Activated CD8-positive, alpha-beta T cell treated with anti-CD3 and anti-CD28 coated beads for 36 hours (primary cell): ENCODE measurements at regions not wholly inside any gene's neighbourhood (a gene's known extent, or its start where the extent isn't known, plus 50 kb on each side); places are given as distances from the start of the nearest gene placed in this dataset.

Experiments used
- ATAC-seq: fragments of 200-7000 bp; cut with Tn5 transposase; one replicate; pipeline ENCODE4 v1.10.0; 2021; ENCODE audit warnings: mild to moderate bottlenecking, moderate library complexity
- CTCF ChIA-PET: fragments of 350-600 bp; sonication (Branson Sonifier 250); formaldehyde crosslinking; loops from one replicate; lab custom pipeline; 2021; ENCODE audit warnings: antibody characterized with exemption; lab: Charles Lee
- POLR2A ChIA-PET: fragments of 350-600 bp; sonication (Branson Sonifier 250); formaldehyde crosslinking; loops from one replicate; lab custom pipeline; 2021; ENCODE audit warnings: antibody characterized with exemption; lab: Charles Lee
- DNase-seq: peaks from one replicate; pipeline ENCODE4 v3.0.0-alpha.2; 2020
- H3K27ac Mint-ChIP-seq: one replicate; pipeline ENCODE4 v1.8.0; 2021; ENCODE audit warnings: mild to moderate bottlenecking, mixed read lengths
- H3K27me3 Mint-ChIP-seq: one replicate; pipeline ENCODE4 v1.8.0; 2021; ENCODE audit warnings: mixed read lengths
- H3K36me3 Mint-ChIP-seq: one replicate; pipeline ENCODE4 v1.8.0; 2021; ENCODE audit warnings: low read depth, mixed read lengths
- H3K4me1 Mint-ChIP-seq: one replicate; pipeline ENCODE4 v1.8.0; 2021; ENCODE audit warnings: low read depth, mixed read lengths
- H3K4me3 Mint-ChIP-seq: one replicate; pipeline ENCODE4 v1.8.0; 2021; ENCODE audit warnings: mild to moderate bottlenecking, moderate library complexity, mixed read lengths
- H3K9me3 Mint-ChIP-seq: one replicate; pipeline ENCODE4 v1.8.0; 2021; ENCODE audit warnings: mixed read lengths
- intact Hi-C: fragments of 100-400 bp; cut with micrococcal nuclease; formaldehyde crosslinking; loops from one replicate; pipeline ENCODE4 v1.10.0; 2022
- TF ChIP-seq, protein P1 (sequence below): fragments of 200-600 bp; IDR thresholded peaks from one replicate; pipeline ENCODE4 v1.8.0; 2022; ENCODE audit warnings: antibody characterized with exemption, mild to moderate bottlenecking

DNA sequence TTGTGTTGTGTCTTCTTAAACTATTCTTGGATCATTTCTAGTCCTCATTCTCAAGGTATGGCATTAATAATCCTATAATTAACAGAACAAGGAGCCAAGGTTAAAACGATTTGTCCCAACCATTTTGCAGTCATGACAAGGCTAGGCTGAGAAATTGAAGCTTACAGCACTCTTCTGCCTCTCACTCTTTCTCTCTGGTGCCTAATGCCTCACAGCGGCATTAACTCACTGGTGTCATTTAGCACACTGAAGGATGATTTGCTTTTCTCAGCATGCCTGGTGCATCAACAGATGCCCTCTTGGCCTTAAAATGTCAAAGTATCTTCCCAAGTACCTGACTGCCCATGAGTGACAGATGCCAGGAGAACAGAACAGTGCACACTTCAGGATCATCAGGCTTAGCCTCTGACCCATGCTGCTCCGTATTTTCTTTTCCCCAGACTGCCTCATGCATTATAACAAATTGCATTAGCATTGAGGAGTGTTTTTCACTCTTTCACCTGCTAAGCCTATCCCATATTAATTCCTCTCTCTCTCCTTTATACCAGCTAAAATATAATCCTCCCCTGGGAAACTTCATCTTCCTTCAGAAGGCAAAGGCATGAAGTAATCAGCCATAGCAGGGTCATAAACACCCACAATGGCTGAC is 61.1 kb upstream of the SV2C start:
- CTCF ChIA-PET: interaction anchor here (0.7 to 1.2 kb wide), 2 partner anchors 234 to 752 kb away, joined by 3 to 4 read pairs; no protein-coding TSS in a partner anchor
- Mint-ChIP-seq H3K36me3 (no peaks in the 10 kb centered on the region), H3K4me1 (no peaks in the 10 kb centered on the region), H3K27ac (no peak overlapping the region), H3K9me3 (no peaks in the 10 kb centered on the region), H3K27me3 (peaks cover 9% of the 10 kb centered on the region), H3K4me3 (no peak overlapping the region)
- no peak for DNase-seq
- POLR2A ChIA-PET: interaction anchor here (0.5 kb wide), 1 partner anchor 1731 kb away, joined by 3 read pairs; no protein-coding TSS in a partner anchor
- TF ChIP-seq, protein P1, sequence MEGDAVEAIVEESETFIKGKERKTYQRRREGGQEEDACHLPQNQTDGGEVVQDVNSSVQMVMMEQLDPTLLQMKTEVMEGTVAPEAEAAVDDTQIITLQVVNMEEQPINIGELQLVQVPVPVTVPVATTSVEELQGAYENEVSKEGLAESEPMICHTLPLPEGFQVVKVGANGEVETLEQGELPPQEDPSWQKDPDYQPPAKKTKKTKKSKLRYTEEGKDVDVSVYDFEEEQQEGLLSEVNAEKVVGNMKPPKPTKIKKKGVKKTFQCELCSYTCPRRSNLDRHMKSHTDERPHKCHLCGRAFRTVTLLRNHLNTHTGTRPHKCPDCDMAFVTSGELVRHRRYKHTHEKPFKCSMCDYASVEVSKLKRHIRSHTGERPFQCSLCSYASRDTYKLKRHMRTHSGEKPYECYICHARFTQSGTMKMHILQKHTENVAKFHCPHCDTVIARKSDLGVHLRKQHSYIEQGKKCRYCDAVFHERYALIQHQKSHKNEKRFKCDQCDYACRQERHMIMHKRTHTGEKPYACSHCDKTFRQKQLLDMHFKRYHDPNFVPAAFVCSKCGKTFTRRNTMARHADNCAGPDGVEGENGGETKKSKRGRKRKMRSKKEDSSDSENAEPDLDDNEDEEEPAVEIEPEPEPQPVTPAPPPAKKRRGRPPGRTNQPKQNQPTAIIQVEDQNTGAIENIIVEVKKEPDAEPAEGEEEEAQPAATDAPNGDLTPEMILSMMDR: no peak
- no peak for ATAC-seq
- intact Hi-C loops: no loop called here

GRCh38 chr5:76016258-76016657 is 66.9 kb upstream of the SV2C start:
- ATAC-seq (no peak), DNase-seq (no peak)
- Mint-ChIP-seq H3K27me3 (peaks cover 13% of the 10 kb centered on the region), H3K4me3 (no peak overlapping the region), H3K27ac (no peak overlapping the region), H3K4me1 (no peaks in the 10 kb centered on the region), H3K9me3 (no peaks in the 10 kb centered on the region), H3K36me3 (no peaks in the 10 kb centered on the region)
- intact Hi-C loops: no loop called here
- ChIA-PET POLR2A (no interaction called here), CTCF (interaction anchor here (1.3 kb wide), 1 partner anchor 15 kb away, joined by 3 read pairs; no protein-coding TSS in a partner anchor)
- TF ChIP-seq, protein P1: no peak

- no peaks in the 10 kb centered on the region for H3K9me3 Mint-ChIP-seq
- intact Hi-C loops: no loop called here
- no peaks in the 10 kb centered on the region for H3K4me1 Mint-ChIP-seq
- H3K27me3 Mint-ChIP-seq: peaks cover 13% of the 10 kb centered on the region
- ChIA-PET POLR2A (no interaction called here), CTCF (no interaction called here)
- H3K36me3 Mint-ChIP-seq: no peaks in the 10 kb centered on the region
- no peak overlapping the region for H3K4me3 Mint-ChIP-seq
- no peak overlapping the region for H3K27ac Mint-ChIP-seq
- no peak for DNase-seq
- TF ChIP-seq, protein P1: no peak
- ATAC-seq: no peak
Measured at GRCh38 chr5:76014005-76014404, 69.2 kb upstream of the SV2C start.

GRCh38 chr5:76007904-76008303 is 75.3 kb upstream of the SV2C start:
- TF ChIP-seq, protein P1: no peak
- Mint-ChIP-seq H3K27ac (no peak overlapping the region), H3K27me3 (peaks cover 7% of the 10 kb centered on the region), H3K9me3 (no peaks in the 10 kb centered on the region), H3K4me3 (no peak overlapping the region), H3K4me1 (no peaks in the 10 kb centered on the region), H3K36me3 (no peaks in the 10 kb centered on the region)
- ChIA-PET CTCF (no interaction called here), POLR2A (interaction anchor here (0.6 kb wide), 1 partner anchor 139 kb away, joined by 3 read pairs; no protein-coding TSS in a partner anchor)
- no peak for DNase-seq
- intact Hi-C loops: no loop called here
- ATAC-seq: no peak

DNA sequence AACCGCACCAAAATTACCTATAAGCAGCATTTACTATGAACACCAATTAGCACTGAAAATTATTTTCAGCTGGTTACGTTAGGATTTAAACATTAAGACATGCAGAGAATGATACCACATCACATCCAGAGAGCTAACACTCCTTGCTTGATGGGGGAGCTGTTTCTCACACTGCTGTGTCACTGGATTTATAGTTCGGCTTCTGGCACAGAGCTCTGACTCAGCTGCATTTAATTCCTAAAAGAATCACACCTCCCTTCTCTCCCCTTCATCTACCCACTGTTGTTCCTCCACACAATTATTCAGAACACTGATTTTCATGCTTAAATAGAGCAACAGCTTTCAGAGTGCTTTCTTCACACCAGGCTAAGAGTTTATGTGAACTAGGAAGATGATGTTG is 82.6 kb upstream of the SV2C start:
- intact Hi-C loops: no loop called here
- no peak overlapping the region for H3K27ac Mint-ChIP-seq
- ATAC-seq: no peak
- no peaks in the 10 kb centered on the region for H3K9me3 Mint-ChIP-seq
- TF ChIP-seq, protein P1: no peak
- ChIA-PET POLR2A (no interaction called here), CTCF (no interaction called here)
- peaks cover 2% of the 10 kb centered on the region for H3K27me3 Mint-ChIP-seq
- no peaks in the 10 kb centered on the region for H3K4me1 Mint-ChIP-seq
- no peaks in the 10 kb centered on the region for H3K36me3 Mint-ChIP-seq
- H3K4me3 Mint-ChIP-seq: no peak overlapping the region
- no peak for DNase-seq
